ENCODE measurements at regions not wholly inside any gene's neighbourhood (a gene's known extent, or its start where the extent isn't known, plus 50 kb on each side); places are given as distances from the start of the nearest gene placed in this dataset.

GRCh38 chr2:48253301-48253700 is 61.2 kb upstream of the FOXN2 start:
- WGBS, 2 donors = 63 to 83% methylated on average over 1 of the region's 1 CpG
- Histone ChIP-seq H3K4me3 (no peak overlapping the region), H3K27me3 (no peaks in the 10 kb centered on the region), H3K9me3 (no peaks in the 10 kb centered on the region), H3K4me1 (peaks cover 21 to 30% (median 24%) of the 10 kb centered on the region in 4 donors), H3K27ac (no peak overlapping the region), H3K36me3 (no peaks in the 10 kb centered on the region)
- ATAC-seq (ENCODE audit: low FRiP score in 2 of 2) (no peak), DNase-seq (no peak)
- TF ChIP-seq POLR2AphosphoS5 (IDR thresholded peaks at IDR 0.05) (no peak), POLR2A (IDR thresholded peaks at IDR 0.05) (no peak), EP300 (IDR thresholded peaks at IDR 0.05) (no peak), CTCF (IDR thresholded peaks at IDR 0.05) (no peak)

- ATAC-seq (ENCODE audit: low FRiP score in 2 of 2) = no peak
Measured at GRCh38 chr2:48254839-48255238, 59.6 kb upstream of the FOXN2 start.

GRCh38 chr2:48257456-48257855 is 57.0 kb upstream of the FOXN2 start:
- H3K36me3 ChIP-seq = no peaks in the 10 kb centered on the region
- no peaks in the 10 kb centered on the region for H3K9me3 ChIP-seq
- DNase-seq = no peak
- TF ChIP-seq CTCF (IDR thresholded peaks at IDR 0.05) (no peak), EP300 (IDR thresholded peaks at IDR 0.05) (no peak), POLR2A (IDR thresholded peaks at IDR 0.05) (no peak), POLR2AphosphoS5 (IDR thresholded peaks at IDR 0.05) (no peak)
- ATAC-seq (ENCODE audit: low FRiP score in 2 of 2) = no peak
- WGBS, 2 donors = 83 to 91% methylated on average over 2 of the region's 2 CpGs
- no peaks in the 10 kb centered on the region for H3K4me1 ChIP-seq
- no peak overlapping the region for H3K4me3 ChIP-seq
- no peaks in the 10 kb centered on the region for H3K27me3 ChIP-seq
- H3K27ac ChIP-seq = no peak overlapping the region

More at GRCh38 chr2:48254839-48255238, 59.6 kb upstream of the FOXN2 start:
- WGBS, 2 donors = 48 to 70% methylated on average over 1 of the region's 1 CpG
- DNase-seq = no peak
- Histone ChIP-seq H3K36me3 (no peaks in the 10 kb centered on the region), H3K27ac (no peak overlapping the region), H3K27me3 (no peaks in the 10 kb centered on the region), H3K9me3 (no peaks in the 10 kb centered on the region), H3K4me3 (no peak overlapping the region), H3K4me1 (peaks cover 6 to 16% (median 11%) of the 10 kb centered on the region in 4 donors)
- no peak for TF ChIP-seq POLR2AphosphoS5 (IDR thresholded peaks at IDR 0.05)
- TF ChIP-seq EP300 (IDR thresholded peaks at IDR 0.05) = no peak
- no peak for TF ChIP-seq CTCF (IDR thresholded peaks at IDR 0.05)
- no peak for TF ChIP-seq POLR2A (IDR thresholded peaks at IDR 0.05)

- H3K27me3 ChIP-seq = no peaks in the 10 kb centered on the region
- 81 to 90% methylated on average over 4 of the region's 4 CpGs for WGBS, 2 donors
- H3K9me3 ChIP-seq = no peaks in the 10 kb centered on the region
- no peaks in the 10 kb centered on the region for H3K36me3 ChIP-seq
- no peak for ATAC-seq (ENCODE audit: low FRiP score in 2 of 2)
- H3K27ac ChIP-seq = no peak overlapping the region
- no peak for DNase-seq
- TF ChIP-seq CTCF (IDR thresholded peaks at IDR 0.05) = no peak
- no peak for TF ChIP-seq EP300 (IDR thresholded peaks at IDR 0.05)
- TF ChIP-seq POLR2AphosphoS5 (IDR thresholded peaks at IDR 0.05) = no peak
- no peak for TF ChIP-seq POLR2A (IDR thresholded peaks at IDR 0.05)
- H3K4me3 ChIP-seq = no peak overlapping the region
- no peaks in the 10 kb centered on the region for H3K4me1 ChIP-seq
Measured at GRCh38 chr2:48258481-48259149, 55.9 kb upstream of the FOXN2 start.

- ATAC-seq (ENCODE audit: low FRiP score in 2 of 2) (no peak), DNase-seq (no peak)
- H3K27ac ChIP-seq = no peak overlapping the region
- no peak overlapping the region for H3K4me3 ChIP-seq
- TF ChIP-seq POLR2A (IDR thresholded peaks at IDR 0.05) (no peak), POLR2AphosphoS5 (IDR thresholded peaks at IDR 0.05) (no peak), CTCF (IDR thresholded peaks at IDR 0.05) (no peak), EP300 (IDR thresholded peaks at IDR 0.05) (no peak)
- WGBS, 2 donors = 66 to 78% methylated on average over 1 of the region's 1 CpG
- H3K27me3 ChIP-seq = no peaks in the 10 kb centered on the region
- no peaks in the 10 kb centered on the region for H3K9me3 ChIP-seq
- H3K36me3 ChIP-seq = no peaks in the 10 kb centered on the region
- no peaks in the 10 kb centered on the region for H3K4me1 ChIP-seq
Measured at GRCh38 chr2:48259811-48260210, 54.7 kb upstream of the FOXN2 start.
